Stimulated activated naive CD8-positive, alpha-beta T cell treated with anti-CD3 and anti-CD28 coated beads, Interleukin-15, Interleukin-2, amounts not matched to agents 100 ng/mL and 50 ng/mL, for 24 hours (primary cell): ENCODE measurements at regions not wholly inside any gene's neighbourhood (a gene's known extent, or its start where the extent isn't known, plus 50 kb on each side); places are given as distances from the start of the nearest gene placed in this dataset.

ENCODE experiments used
- H3K27ac Mint-ChIP-seq: one replicate; pipeline ENCODE4 v1.8.0; 2021; ENCODE audit warnings: mild to moderate bottlenecking, mixed read lengths
- H3K27me3 Mint-ChIP-seq: one replicate; pipeline ENCODE4 v1.8.0; 2021; ENCODE audit warnings: mixed read lengths
- H3K36me3 Mint-ChIP-seq: one replicate; pipeline ENCODE4 v1.8.0; 2021; ENCODE audit warnings: low read depth, mixed read lengths
- H3K4me1 Mint-ChIP-seq: one replicate; pipeline ENCODE4 v1.8.0; 2021; ENCODE audit warnings: low read depth, mixed read lengths
- H3K4me3 Mint-ChIP-seq: one replicate; pipeline ENCODE4 v1.8.0; 2021; ENCODE audit warnings: mild to moderate bottlenecking, mixed read lengths
- H3K9me3 Mint-ChIP-seq: one replicate; pipeline ENCODE4 v1.8.0; 2021; ENCODE audit warnings: mixed read lengths

GRCh38 chr6:149127212-149127611 lies 190.3 kb upstream of the TAB2 start:
- Mint-ChIP-seq H3K4me3 (no peak overlapping the region), H3K27me3 (no peaks in the 10 kb centered on the region), H3K9me3 (peaks cover 17% of the 10 kb centered on the region), H3K36me3 (no peaks in the 10 kb centered on the region), H3K27ac (no peak overlapping the region), H3K4me1 (peaks cover 54% of the 10 kb centered on the region)

- Mint-ChIP-seq H3K4me3 (peak overlapping the region; percentile 3), H3K9me3 (peaks cover 19% of the 10 kb centered on the region), H3K36me3 (no peaks in the 10 kb centered on the region), H3K27me3 (no peaks in the 10 kb centered on the region), H3K27ac (peak overlapping the region; percentile 37), H3K4me1 (peaks cover 47% of the 10 kb centered on the region)
These were observed 188.9 kb upstream of the TAB2 start for GRCh38 chr6:149128489-149129145.

- H3K27me3 Mint-ChIP-seq, result no peaks in the 10 kb centered on the region
- peaks cover 13% of the 10 kb centered on the region for H3K9me3 Mint-ChIP-seq
- no peaks in the 10 kb centered on the region for H3K36me3 Mint-ChIP-seq
- H3K4me3 Mint-ChIP-seq, result no peak overlapping the region
- H3K27ac Mint-ChIP-seq, result peak overlapping the region; percentile 66
- H3K4me1 Mint-ChIP-seq, result peaks cover 41% of the 10 kb centered on the region
These were observed 188.0 kb upstream of the TAB2 start for GRCh38 chr6:149129371-149130077.

GRCh38 chr6:149130090-149130489 lies 187.4 kb upstream of the TAB2 start:
- no peak overlapping the region for H3K4me3 Mint-ChIP-seq
- peaks cover 41% of the 10 kb centered on the region for H3K4me1 Mint-ChIP-seq
- peaks cover 10% of the 10 kb centered on the region for H3K9me3 Mint-ChIP-seq
- no peak overlapping the region for H3K27ac Mint-ChIP-seq
- H3K36me3 Mint-ChIP-seq, result no peaks in the 10 kb centered on the region
- no peaks in the 10 kb centered on the region for H3K27me3 Mint-ChIP-seq

- H3K4me1 Mint-ChIP-seq, result peaks cover 41% of the 10 kb centered on the region
- no peak overlapping the region for H3K27ac Mint-ChIP-seq
- no peaks in the 10 kb centered on the region for H3K36me3 Mint-ChIP-seq
- H3K4me3 Mint-ChIP-seq, result no peak overlapping the region
- H3K27me3 Mint-ChIP-seq, result no peaks in the 10 kb centered on the region
- H3K9me3 Mint-ChIP-seq, result peaks cover 10% of the 10 kb centered on the region
These were observed 187.0 kb upstream of the TAB2 start for GRCh38 chr6:149130508-149130907.

- Mint-ChIP-seq H3K36me3 (no peaks in the 10 kb centered on the region), H3K4me1 (peaks cover 36% of the 10 kb centered on the region), H3K27ac (no peak overlapping the region), H3K4me3 (no peak overlapping the region), H3K9me3 (peaks cover 5% of the 10 kb centered on the region), H3K27me3 (no peaks in the 10 kb centered on the region)
These were observed 185.6 kb upstream of the TAB2 start for GRCh38 chr6:149131891-149132290.

GRCh38 chr6:149132336-149132735 lies 185.2 kb upstream of the TAB2 start:
- H3K4me3 Mint-ChIP-seq, result no peak overlapping the region
- H3K9me3 Mint-ChIP-seq, result peaks cover 3% of the 10 kb centered on the region
- H3K27me3 Mint-ChIP-seq, result no peaks in the 10 kb centered on the region
- no peak overlapping the region for H3K27ac Mint-ChIP-seq
- no peaks in the 10 kb centered on the region for H3K36me3 Mint-ChIP-seq
- H3K4me1 Mint-ChIP-seq, result peaks cover 32% of the 10 kb centered on the region

- Mint-ChIP-seq H3K36me3 (no peaks in the 10 kb centered on the region), H3K4me1 (peaks cover 33% of the 10 kb centered on the region), H3K27me3 (no peaks in the 10 kb centered on the region), H3K9me3 (peaks cover 3% of the 10 kb centered on the region), H3K4me3 (no peak overlapping the region), H3K27ac (no peak overlapping the region)
These were observed 183.0 kb upstream of the TAB2 start for GRCh38 chr6:149134511-149134933.

- H3K4me1 Mint-ChIP-seq, result peaks cover 41% of the 10 kb centered on the region
- H3K9me3 Mint-ChIP-seq, result peaks cover 3% of the 10 kb centered on the region
- H3K27me3 Mint-ChIP-seq, result no peaks in the 10 kb centered on the region
These were observed 181.7 kb upstream of the TAB2 start for GRCh38 chr6:149135809-149136208.

GRCh38 chr6:149136273-149136912 lies 181.1 kb upstream of the TAB2 start:
- no peak overlapping the region for H3K27ac Mint-ChIP-seq

More at GRCh38 chr6:149135809-149136208, 181.7 kb upstream of the TAB2 start:
- peaks cover 6% of the 10 kb centered on the region for H3K36me3 Mint-ChIP-seq
- H3K27ac Mint-ChIP-seq, result no peak overlapping the region
- H3K4me3 Mint-ChIP-seq, result no peak overlapping the region

GRCh38 chr6:149136913-149137286 lies 180.6 kb upstream of the TAB2 start:
- no peak overlapping the region for H3K4me3 Mint-ChIP-seq
- no peak overlapping the region for H3K27ac Mint-ChIP-seq
- peaks cover 4% of the 10 kb centered on the region for H3K9me3 Mint-ChIP-seq
- peaks cover 16% of the 10 kb centered on the region for H3K36me3 Mint-ChIP-seq
- H3K4me1 Mint-ChIP-seq, result peaks cover 52% of the 10 kb centered on the region
- no peaks in the 10 kb centered on the region for H3K27me3 Mint-ChIP-seq

More at GRCh38 chr6:149136273-149136912, 181.1 kb upstream of the TAB2 start:
- Mint-ChIP-seq H3K4me3 (no peak overlapping the region), H3K9me3 (peaks cover 3% of the 10 kb centered on the region), H3K4me1 (peaks cover 47% of the 10 kb centered on the region), H3K27me3 (no peaks in the 10 kb centered on the region), H3K36me3 (peaks cover 11% of the 10 kb centered on the region)

- peaks cover 50% of the 10 kb centered on the region for H3K4me1 Mint-ChIP-seq
These were observed 179.9 kb upstream of the TAB2 start for GRCh38 chr6:149137594-149137993.

GRCh38 chr6:149138089-149138488 lies 179.4 kb upstream of the TAB2 start:
- H3K27ac Mint-ChIP-seq, result peak overlapping the region; percentile 71

More at GRCh38 chr6:149137594-149137993, 179.9 kb upstream of the TAB2 start:
- Mint-ChIP-seq H3K27ac (peak overlapping the region; percentile 23), H3K9me3 (peaks cover 5% of the 10 kb centered on the region), H3K36me3 (peaks cover 21% of the 10 kb centered on the region), H3K4me3 (no peak overlapping the region), H3K27me3 (no peaks in the 10 kb centered on the region)

GRCh38 chr6:149138699-149139294 lies 178.7 kb upstream of the TAB2 start:
- Mint-ChIP-seq H3K4me3 (no peak overlapping the region), H3K27me3 (no peaks in the 10 kb centered on the region), H3K27ac (peak overlapping the region; percentile 71), H3K36me3 (peaks cover 29% of the 10 kb centered on the region), H3K9me3 (peaks cover 10% of the 10 kb centered on the region), H3K4me1 (peaks cover 50% of the 10 kb centered on the region)

More at GRCh38 chr6:149138089-149138488, 179.4 kb upstream of the TAB2 start:
- H3K27me3 Mint-ChIP-seq, result no peaks in the 10 kb centered on the region
- peaks cover 50% of the 10 kb centered on the region for H3K4me1 Mint-ChIP-seq
- peaks cover 23% of the 10 kb centered on the region for H3K36me3 Mint-ChIP-seq
- H3K9me3 Mint-ChIP-seq, result peaks cover 5% of the 10 kb centered on the region
- no peak overlapping the region for H3K4me3 Mint-ChIP-seq

GRCh38 chr6:149139782-149140136 lies 177.8 kb upstream of the TAB2 start:
- Mint-ChIP-seq H3K4me1 (peaks cover 50% of the 10 kb centered on the region), H3K27ac (peak overlapping the region; percentile 99), H3K27me3 (no peaks in the 10 kb centered on the region), H3K4me3 (peak overlapping the region; percentile 83), H3K36me3 (peaks cover 32% of the 10 kb centered on the region), H3K9me3 (peaks cover 10% of the 10 kb centered on the region)
